ENCODE measurements at regions not wholly inside any gene's neighbourhood (a gene's known extent, or its start where the extent isn't known, plus 50 kb on each side); places are given as distances from the start of the nearest gene placed in this dataset.

DNA sequence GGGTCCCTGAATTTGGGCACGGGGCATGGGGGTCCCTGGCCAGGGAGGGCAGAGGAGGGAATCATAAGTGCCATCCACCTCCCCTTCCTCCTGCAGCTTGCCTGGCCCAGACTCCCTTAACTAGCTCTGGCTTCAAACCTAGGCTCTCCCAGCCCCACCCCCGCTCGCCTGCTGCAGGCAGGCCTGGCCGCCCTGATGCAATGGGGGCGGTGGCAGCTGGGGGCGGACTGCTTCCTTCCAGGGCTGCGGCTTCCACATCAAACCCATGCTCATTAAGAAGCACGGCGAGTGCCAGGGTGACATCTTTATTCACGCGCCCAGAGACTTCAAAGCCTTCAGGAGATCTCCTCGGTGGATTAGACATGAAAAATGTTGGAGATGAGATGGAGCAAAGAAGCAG lies 123.1 kb downstream of the TPRA1 start:
- peaks cover 0 to 13% (median 0%) of the 10 kb centered on the region in 7 donors for H3K27me3 ChIP-seq (replicated peaks in 1 of 7)
- H3K4me1 ChIP-seq, result no peaks in the 10 kb centered on the region
- no peaks in the 10 kb centered on the region for H3K36me3 ChIP-seq
- TF ChIP-seq POLR2AphosphoS5 (IDR thresholded peaks at IDR 0.05) (no peak), CTCF (IDR thresholded peaks at IDR 0.05 in 8 of 11, conservative IDR thresholded peaks at IDR 0.05 in 3 of 11) (no peak), POLR2A (IDR thresholded peaks at IDR 0.05) (no peak)
- no peak overlapping the region for H3K4me3 ChIP-seq
- peaks cover 0 to 5% (median 0%) of the 10 kb centered on the region in 8 donors for H3K9me3 ChIP-seq
- 50 to 57% (median 51%) methylated on average over 12 of the region's 12 CpGs for WGBS, 5 donors
- intact Hi-C loops (cut with DNase I; ENCODE audit: low total_unique reads), result no loop called here
- no peak for DNase-seq
- H3K27ac ChIP-seq, result no peak overlapping the region

GRCh38 chr3:127464642-127465041 lies 125.9 kb downstream of the TPRA1 start:
- 62 to 75% (median 73%) methylated on average over 7 of the region's 7 CpGs for WGBS, 5 donors
- Histone ChIP-seq H3K9me3 (peaks cover 0 to 5% (median 0%) of the 10 kb centered on the region in 8 donors), H3K4me3 (no peak overlapping the region), H3K27ac (no peak overlapping the region), H3K36me3 (no peaks in the 10 kb centered on the region), H3K4me1 (no peaks in the 10 kb centered on the region), H3K27me3 (replicated peaks in 1 of 7) (peaks cover 0 to 24% (median 0%) of the 10 kb centered on the region in 7 donors)
- intact Hi-C loops (cut with DNase I; ENCODE audit: low total_unique reads), result no loop called here
- TF ChIP-seq POLR2A (IDR thresholded peaks at IDR 0.05), result no peak
- no peak for TF ChIP-seq POLR2AphosphoS5 (IDR thresholded peaks at IDR 0.05)
- TF ChIP-seq CTCF (IDR thresholded peaks at IDR 0.05 in 8 of 11, conservative IDR thresholded peaks at IDR 0.05 in 3 of 11), result no peak
- no peak for DNase-seq

DNA sequence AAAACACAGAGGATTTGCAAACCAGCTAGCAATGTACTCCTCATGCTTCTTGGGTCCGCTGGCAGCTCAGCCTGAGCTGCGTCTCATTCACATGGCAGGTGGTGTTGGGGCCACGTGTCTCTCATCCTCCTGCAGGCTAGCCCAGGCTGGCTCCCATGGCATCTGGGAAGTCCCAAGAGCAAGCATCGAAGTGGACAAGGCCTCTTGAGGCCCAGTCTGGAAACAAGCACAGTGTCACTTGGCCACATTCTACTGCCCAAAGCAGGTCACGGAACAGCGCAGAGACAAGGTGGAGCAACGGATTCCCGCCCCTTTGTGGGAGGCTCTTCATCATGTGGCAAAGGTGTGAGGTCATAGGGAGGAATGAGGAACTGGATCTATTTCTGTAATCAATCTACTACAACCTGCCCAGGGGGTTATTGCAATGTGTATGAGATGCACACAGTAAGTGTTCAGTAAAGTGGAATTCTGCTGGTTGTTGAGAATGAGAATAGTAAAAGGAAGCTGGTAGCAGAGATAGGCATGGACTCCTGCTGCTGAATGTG lies 128.3 kb downstream of the TPRA1 start:
- no peak for TF ChIP-seq POLR2A (IDR thresholded peaks at IDR 0.05)
- H3K4me1 ChIP-seq, result peaks cover 0 to 2% (median under 1%) of the 10 kb centered on the region in 6 donors
- no peak overlapping the region for H3K27ac ChIP-seq
- H3K9me3 ChIP-seq, result no peaks in the 10 kb centered on the region
- intact Hi-C loops (cut with DNase I; ENCODE audit: low total_unique reads), result no loop called here
- no peak overlapping the region for H3K4me3 ChIP-seq
- H3K36me3 ChIP-seq, result no peaks in the 10 kb centered on the region
- no peak for DNase-seq
- WGBS, 5 donors, result 81 to 97% (median 83%) methylated on average over 7 to 8 of the region's 8 CpGs
- H3K27me3 ChIP-seq (replicated peaks in 1 of 7), result peaks cover 0 to 44% (median 18%) of the 10 kb centered on the region in 7 donors

DNA sequence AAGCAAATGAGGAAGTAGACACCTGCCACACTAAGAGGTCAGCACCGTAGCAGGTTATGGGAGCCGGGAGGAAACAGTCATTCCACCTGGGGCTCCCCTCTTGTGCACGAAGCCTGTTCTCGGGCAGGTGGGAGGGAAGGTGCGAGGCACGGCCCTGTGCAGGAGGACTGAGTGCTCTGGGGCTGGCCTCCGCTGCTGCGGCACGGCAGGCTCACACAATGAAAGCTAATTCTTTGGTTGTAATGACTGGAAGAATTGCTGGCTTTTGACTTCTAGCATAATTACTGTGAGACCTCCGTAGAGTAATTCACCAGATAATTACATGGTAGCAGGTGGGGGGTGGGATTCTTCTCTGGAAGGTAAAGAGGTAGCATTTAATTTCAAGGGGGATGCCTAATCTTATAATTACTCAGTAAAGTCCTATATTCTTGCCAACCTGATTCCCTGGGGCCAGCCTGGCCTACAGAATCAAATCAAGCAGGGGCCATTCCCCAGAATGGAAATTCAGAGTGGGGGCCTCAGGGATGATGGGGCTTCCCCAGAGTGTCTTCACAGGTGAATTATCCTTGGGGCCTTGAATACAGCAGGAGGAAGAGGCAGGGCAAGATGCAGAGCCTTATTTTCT lies 129.1 kb downstream of the TPRA1 start:
- peaks cover 0 to 50% (median 25%) of the 10 kb centered on the region in 7 donors for H3K27me3 ChIP-seq (replicated peaks in 1 of 7)
- TF ChIP-seq POLR2A (IDR thresholded peaks at IDR 0.05) (no peak), CTCF (IDR thresholded peaks at IDR 0.05 in 8 of 11, conservative IDR thresholded peaks at IDR 0.05 in 3 of 11) (no peak), POLR2AphosphoS5 (IDR thresholded peaks at IDR 0.05) (no peak)
- H3K9me3 ChIP-seq, result no peaks in the 10 kb centered on the region
- no peak overlapping the region for H3K27ac ChIP-seq
- no peak overlapping the region for H3K4me3 ChIP-seq
- intact Hi-C loops (cut with DNase I; ENCODE audit: low total_unique reads), result no loop called here
- H3K36me3 ChIP-seq, result no peaks in the 10 kb centered on the region
- WGBS, 5 donors, result 73 to 81% (median 79%) methylated on average over 8 to 10 of the region's 10 CpGs
- DNase-seq, result no peak
- peaks cover 3 to 10% (median 8%) of the 10 kb centered on the region in 6 donors for H3K4me1 ChIP-seq
